Lung (tissue), 9 donors: ENCODE measurements at regions not wholly inside any gene's neighbourhood (a gene's known extent, or its start where the extent isn't known, plus 50 kb on each side); places are given as distances from the start of the nearest gene placed in this dataset.
"Not testable (repeated sequence)": the region's sequence is repeated elsewhere in the genome, so short reads cannot be mapped to it uniquely, and the experiment has no call there.

Experiments
- ATAC-seq: fragments of 200-7000 bp; cut with Tn5 transposase; one replicate; pipeline ENCODE4 v1.9.1; 2020; ENCODE audit warnings: moderate number of reproducible peaks; ENCODE audit not compliant: insufficient read depth, low FRiP score
- DNase-seq, 3 donors: peaks; one replicate each; pipeline ENCODE4 v3.0.0-alpha.2; 2013 to 2017
- H3K27ac ChIP-seq, 2 donors: one replicate each; pipeline ENCODE4 v1.5.1; 2013; ENCODE audit warnings: mild to moderate bottlenecking in 2 of 2, moderate library complexity in 2 of 2, control low read depth in 1 of 2, inconsistent platforms in 1 of 2, low read depth in 1 of 2, low read length in 1 of 2
- H3K27me3 ChIP-seq, 3 donors: one replicate each; pipeline ENCODE4 v1.5.1; 2013; ENCODE audit warnings: low read length in 2 of 3; ENCODE audit not compliant: control insufficient read depth in 3 of 3, insufficient read depth in 3 of 3
- H3K36me3 ChIP-seq, 4 donors: one replicate each; pipeline ENCODE4 v1.5.1; 2013; ENCODE audit warnings: low read length in 4 of 4, mild to moderate bottlenecking in 1 of 4, moderate library complexity in 1 of 4; ENCODE audit not compliant: control insufficient read depth in 4 of 4, insufficient read depth in 4 of 4
- H3K4me1 ChIP-seq, 5 donors: one replicate each; pipeline ENCODE4 v1.5.1; 2013; ENCODE audit warnings: low read length in 5 of 5, mild to moderate bottlenecking in 2 of 5, moderate library complexity in 1 of 5; ENCODE audit not compliant: control insufficient read depth in 5 of 5, insufficient read depth in 5 of 5
- H3K4me3 ChIP-seq: one replicate; pipeline ENCODE4 v1.5.1; 2013; ENCODE audit warnings: mild to moderate bottlenecking, control low read depth, moderate library complexity
- H3K9ac ChIP-seq, 2 donors: one replicate each; pipeline ENCODE4 v1.5.1; 2013; ENCODE audit warnings: low read length in 2 of 2, control low read depth in 1 of 2; ENCODE audit not compliant: insufficient read depth in 1 of 2
- H3K9me3 ChIP-seq, 4 donors: one replicate each; pipeline ENCODE4 v1.5.1; 2013; ENCODE audit warnings: low read length in 3 of 4, mild to moderate bottlenecking in 1 of 4, moderate library complexity in 1 of 4; ENCODE audit not compliant: control insufficient read depth in 4 of 4, insufficient read depth in 3 of 4
- WGBS, 2 donors: extraction: QIAGEN DNeasy Blood & Tissue Kit; methylation state at CpG; one replicate each; pipeline ENCODE4 v1.1.7; 2013; 5-methylcytosine and 5-hydroxymethylcytosine counted together
- donor health status: Bipolar disorder and iron deficiency.
- donor health status: healthy.
- donor health status: DM: yes; HTN: yes; CAD: no.

DNA sequence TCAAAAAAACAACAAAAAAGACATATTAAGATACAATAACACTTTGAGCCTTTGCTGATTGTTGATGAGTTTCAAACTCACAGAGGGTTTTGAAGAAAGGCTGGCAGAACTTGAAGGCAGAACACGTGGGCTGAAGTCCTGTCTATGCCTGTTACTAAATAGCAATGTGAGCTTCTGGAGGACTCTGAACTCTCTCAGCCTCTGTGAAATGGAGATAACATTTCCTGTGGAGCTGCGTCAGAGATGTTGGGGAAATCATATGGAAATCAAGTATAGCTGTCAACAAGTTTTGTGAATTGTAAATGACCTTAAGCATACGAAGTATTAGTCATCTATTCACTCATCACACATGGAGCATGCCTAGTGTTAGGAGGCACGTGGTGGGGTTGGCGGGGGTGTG lies 130.4 kb upstream of the ERV3-1 start:
- not testable (repeated sequence) for ATAC-seq, DNase-seq, H3K27me3 ChIP-seq, H3K27ac ChIP-seq, H3K9ac ChIP-seq, H3K36me3 ChIP-seq, H3K9me3 ChIP-seq, H3K4me1 ChIP-seq, H3K4me3 ChIP-seq
- WGBS, 2 donors: no CpG with 5 or more reads among the region's 5 CpGs

DNA sequence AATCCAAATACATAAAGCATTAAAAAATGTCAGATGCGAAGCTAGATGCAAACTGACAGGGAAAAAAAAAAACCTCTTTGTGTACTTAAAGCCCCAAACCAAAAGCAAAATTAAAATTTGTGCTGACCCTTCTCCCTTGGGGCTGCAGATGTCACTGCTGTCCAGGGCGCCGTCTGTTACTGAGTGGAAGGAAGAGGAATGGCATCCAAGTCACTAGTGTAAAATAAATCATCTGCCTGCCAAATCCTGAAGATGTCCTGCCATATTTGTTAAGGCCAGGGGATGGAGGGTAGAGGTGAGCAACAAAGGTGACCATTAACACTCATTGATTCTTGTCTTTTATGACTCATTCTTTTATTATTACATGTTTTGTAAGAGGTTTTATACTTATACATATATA lies 126.6 kb upstream of the ERV3-1 start:
- not testable (repeated sequence) for H3K9me3 ChIP-seq, H3K4me3 ChIP-seq, H3K4me1 ChIP-seq, ATAC-seq, H3K9ac ChIP-seq, H3K36me3 ChIP-seq, H3K27ac ChIP-seq, DNase-seq, H3K27me3 ChIP-seq
- WGBS, 2 donors: no CpG with 5 or more reads among the region's 3 CpGs

DNA sequence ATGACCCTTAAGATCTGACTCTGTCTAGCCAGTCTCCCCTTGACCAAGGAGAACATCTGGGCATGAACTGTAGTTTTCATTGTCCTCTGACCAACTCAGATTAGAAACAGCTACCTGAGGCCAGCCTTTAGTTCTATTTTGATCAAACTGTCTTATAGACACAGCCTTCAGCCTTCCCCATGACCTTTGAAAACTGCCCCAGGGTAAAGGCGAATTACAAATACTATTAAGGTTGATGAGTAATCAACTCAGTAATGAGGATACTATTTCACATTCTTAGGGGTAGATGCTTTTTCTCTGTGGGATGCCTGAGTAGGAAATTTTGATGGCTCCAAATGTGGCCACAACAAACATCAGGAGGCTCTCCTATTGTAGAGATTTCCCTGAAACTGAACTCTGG lies 125.8 kb upstream of the ERV3-1 start:
- H3K27ac ChIP-seq, H3K9ac ChIP-seq, H3K36me3 ChIP-seq, DNase-seq, H3K27me3 ChIP-seq, H3K4me3 ChIP-seq, H3K9me3 ChIP-seq, ATAC-seq, H3K4me1 ChIP-seq: not testable (repeated sequence)
- no CpG with 5 or more reads among the region's 1 CpG for WGBS, 2 donors

DNA sequence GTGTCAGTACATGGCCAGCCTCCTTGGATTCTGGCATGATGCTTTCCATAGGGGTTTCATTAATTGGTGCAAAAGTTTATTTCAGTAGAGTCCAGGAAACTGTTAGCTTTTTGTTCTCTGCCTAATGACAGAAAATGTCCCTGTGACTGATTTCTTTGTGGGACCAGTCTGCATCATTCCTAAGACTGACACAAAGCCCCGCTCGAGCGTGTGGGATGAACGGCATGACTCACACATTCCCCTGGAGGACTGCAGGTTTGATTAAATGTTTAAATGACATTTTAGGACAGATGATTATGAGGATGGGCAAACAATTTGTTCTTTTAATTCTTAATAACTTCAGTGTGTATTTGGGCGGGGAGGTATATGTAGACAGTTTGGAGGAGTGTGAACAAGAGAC lies 120.9 kb upstream of the ERV3-1 start:
- not testable (repeated sequence) for H3K9me3 ChIP-seq, H3K4me1 ChIP-seq, H3K27me3 ChIP-seq, H3K27ac ChIP-seq, H3K4me3 ChIP-seq, H3K9ac ChIP-seq, ATAC-seq, DNase-seq, H3K36me3 ChIP-seq
- no CpG with 5 or more reads among the region's 5 CpGs for WGBS, 2 donors

DNA sequence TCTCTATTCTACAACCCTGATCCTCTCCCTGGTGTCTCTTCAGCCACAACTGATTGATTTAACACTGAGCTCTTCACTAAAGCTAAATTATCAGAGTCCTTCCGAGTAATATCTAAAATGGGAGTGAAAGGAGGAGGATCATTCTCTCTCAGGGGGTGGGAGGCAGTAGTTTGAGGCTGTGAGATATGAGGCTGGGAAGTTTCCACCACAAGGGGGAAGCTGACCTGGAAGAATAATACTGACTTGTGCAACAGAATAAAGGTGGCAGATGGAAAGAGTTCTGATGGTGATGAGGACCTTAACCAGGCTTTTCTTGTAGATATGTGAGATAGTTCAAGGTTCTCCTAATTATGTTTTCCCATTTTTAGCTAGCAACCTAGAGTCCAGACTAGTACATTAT lies 118.1 kb upstream of the ERV3-1 start:
- H3K27me3 ChIP-seq, H3K4me3 ChIP-seq, DNase-seq, H3K27ac ChIP-seq, H3K36me3 ChIP-seq, H3K9ac ChIP-seq, H3K4me1 ChIP-seq, ATAC-seq, H3K9me3 ChIP-seq: not testable (repeated sequence)
- WGBS, 2 donors: no CpG with 5 or more reads among the region's 1 CpG

DNA sequence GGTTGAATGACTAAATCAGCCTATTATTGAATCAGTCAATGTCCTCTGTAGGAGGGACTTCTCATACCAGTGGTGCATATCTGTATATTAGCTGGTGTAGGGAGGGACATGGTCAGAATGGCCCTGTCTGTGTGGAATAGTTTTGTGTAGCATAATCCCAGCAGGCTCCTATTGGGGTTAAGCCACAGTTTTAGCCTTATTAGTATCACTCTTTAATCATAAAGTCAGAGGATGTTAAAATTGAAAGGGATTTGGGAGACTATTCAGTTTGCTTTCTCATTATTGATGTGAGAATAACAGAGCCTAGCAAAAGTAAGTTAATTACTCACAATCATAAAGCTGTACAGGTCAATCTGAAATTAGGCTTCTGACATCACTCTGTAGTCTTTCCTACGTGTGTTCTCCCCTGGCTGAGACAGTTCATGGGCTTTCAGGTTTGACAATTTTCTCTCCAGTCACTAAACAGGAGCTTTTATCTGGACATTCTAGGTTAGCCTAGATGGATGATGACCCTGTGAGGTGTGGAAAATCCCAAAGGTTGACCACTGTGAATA lies 99.2 kb upstream of the ERV3-1 start:
- H3K27me3 ChIP-seq, ATAC-seq, H3K4me1 ChIP-seq, DNase-seq, H3K36me3 ChIP-seq, H3K9ac ChIP-seq, H3K4me3 ChIP-seq, H3K27ac ChIP-seq, H3K9me3 ChIP-seq: not testable (repeated sequence)
- WGBS, 2 donors: 75 to 81% methylated on average over 1 of the region's 1 CpG

DNA sequence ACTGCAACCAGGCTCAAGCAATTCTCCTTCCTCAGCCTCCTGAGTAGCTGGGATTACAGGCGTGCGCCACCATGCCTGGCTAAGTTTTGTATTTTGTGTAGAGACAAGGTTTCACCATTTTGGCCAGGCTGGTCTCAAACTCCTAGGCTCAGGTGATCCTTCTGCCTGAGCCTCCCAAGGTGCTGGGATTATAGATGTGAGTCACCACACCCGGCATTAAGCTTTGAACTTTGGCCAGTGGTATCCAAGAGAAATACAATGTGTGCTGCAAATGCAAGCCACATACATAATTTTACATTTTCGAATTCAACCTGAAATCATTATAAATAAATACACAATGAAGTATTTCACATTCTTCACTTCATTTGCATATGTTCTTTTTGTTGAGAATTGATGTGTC lies 94.0 kb upstream of the ERV3-1 start:
- DNase-seq, H3K4me1 ChIP-seq, H3K4me3 ChIP-seq, H3K36me3 ChIP-seq, H3K9me3 ChIP-seq, H3K27me3 ChIP-seq, H3K27ac ChIP-seq, ATAC-seq, H3K9ac ChIP-seq: not testable (repeated sequence)
- 95 to 97% methylated on average over 4 of the region's 4 CpGs for WGBS, 2 donors

DNA sequence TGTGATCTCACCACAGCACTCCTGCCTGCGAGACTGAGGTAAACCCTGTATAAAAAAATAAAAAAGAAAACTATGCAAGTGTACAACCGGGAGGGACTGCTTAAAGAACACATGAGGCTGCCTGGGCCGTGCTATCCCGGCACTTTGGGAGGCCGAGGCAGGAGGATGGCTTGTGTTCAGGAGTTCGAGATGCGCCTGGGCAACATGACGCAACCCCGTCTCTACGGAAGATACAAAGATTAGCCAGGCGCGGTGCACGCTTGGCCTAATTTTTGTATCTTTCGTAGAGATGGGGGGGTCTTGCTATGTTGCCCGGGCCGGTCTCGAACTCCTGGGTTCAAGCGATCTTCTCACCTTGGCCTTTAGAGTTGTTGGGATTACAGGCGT lies 75.2 kb upstream of the ERV3-1 start:
- H3K9me3 ChIP-seq, H3K27me3 ChIP-seq, H3K4me1 ChIP-seq, H3K4me3 ChIP-seq, ATAC-seq, H3K36me3 ChIP-seq, DNase-seq: not testable (repeated sequence)
- H3K9ac ChIP-seq: peak overlapping the region; percentile 63 to 71
- peak overlapping the region; percentile 89 to 92 for H3K27ac ChIP-seq
- WGBS, 2 donors: 96 to 97% methylated on average over 18 to 19 of the region's 19 CpGs
